Kidney (tissue), 13 donors: ENCODE measurements at regions not wholly inside any gene's neighbourhood (a gene's known extent, or its start where the extent isn't known, plus 50 kb on each side); places are given as distances from the start of the nearest gene placed in this dataset.

Experiments
- DNase-seq, 5 donors: peaks; one replicate each; pipeline ENCODE4 v3.0.0-alpha.2; 2013 to 2020
- FAIRE-seq: peaks from 2 replicates; lab custom pipeline; 2012; peaks lifted over from hg19 to GRCh38; lab: Jason Lieb, UNC
- H3K27ac ChIP-seq, 2 donors: one replicate each; pipeline ENCODE4 v1.7.0; 2013; ENCODE audit warnings: low read depth in 2 of 2, low read length in 2 of 2, inconsistent platforms in 1 of 2
- H3K27me3 ChIP-seq: one replicate; pipeline ENCODE4 v1.7.1; 2013; ENCODE audit warnings: low read length, inconsistent platforms; ENCODE audit not compliant: control insufficient read depth, insufficient read depth
- H3K36me3 ChIP-seq, 3 donors: one replicate each; pipeline versions ENCODE4 v1.7.0 to v1.7.1; 2013; ENCODE audit warnings: low read length in 3 of 3, control low read depth in 1 of 3, inconsistent platforms in 1 of 3; ENCODE audit not compliant: insufficient read depth in 3 of 3, control insufficient read depth in 2 of 3
- H3K4me1 ChIP-seq, 3 donors: one replicate each; pipeline versions ENCODE4 v1.7.0 to v1.7.1; 2013; ENCODE audit warnings: low read length in 3 of 3, inconsistent platforms in 1 of 3, low read depth in 1 of 3; ENCODE audit not compliant: control insufficient read depth in 2 of 3, insufficient read depth in 2 of 3
- H3K4me3 ChIP-seq, 3 donors: one replicate each; pipeline versions ENCODE4 v1.7.0 to v1.8.1; 2013; ENCODE audit warnings: low read length in 3 of 3, control low read depth in 1 of 3, inconsistent platforms in 1 of 3
- H3K9ac ChIP-seq, 3 donors: one replicate each; pipeline versions ENCODE4 v1.7.0 to v1.7.1; 2013; ENCODE audit warnings: low read length in 3 of 3, control low read depth in 1 of 3, inconsistent platforms in 1 of 3
- H3K9me3 ChIP-seq, 3 donors: one replicate each; pipeline versions ENCODE4 v1.7.0 to v1.7.1; 2013; ENCODE audit warnings: low read length in 3 of 3, control low read depth in 1 of 3, inconsistent platforms in 1 of 3; ENCODE audit not compliant: control insufficient read depth in 2 of 3, insufficient read depth in 1 of 3
- CTCF ChIP-seq: IDR thresholded peaks from 3 replicates; pipeline ENCODE4 v1.5.1; 2012; ENCODE audit warnings: mild to moderate bottlenecking, moderate library complexity, borderline replicate concordance; ENCODE audit not compliant: insufficient read depth; ENCODE audit errors: extremely low read depth
- intact Hi-C: fragments of 100-400 bp; cut with DNase I; formaldehyde crosslinking; loops from one replicate; pipeline ENCODE4 v1.11.1; 2022
- donor health status: control.
- donor health status: control.
- donor health status: control.
- donor health status: control.
- donor health status: control.
- donor health status: DM: yes; HTN: yes; CAD: no.
- donor health status: Normal renal cell carcinoma (clear cell type).

DNA sequence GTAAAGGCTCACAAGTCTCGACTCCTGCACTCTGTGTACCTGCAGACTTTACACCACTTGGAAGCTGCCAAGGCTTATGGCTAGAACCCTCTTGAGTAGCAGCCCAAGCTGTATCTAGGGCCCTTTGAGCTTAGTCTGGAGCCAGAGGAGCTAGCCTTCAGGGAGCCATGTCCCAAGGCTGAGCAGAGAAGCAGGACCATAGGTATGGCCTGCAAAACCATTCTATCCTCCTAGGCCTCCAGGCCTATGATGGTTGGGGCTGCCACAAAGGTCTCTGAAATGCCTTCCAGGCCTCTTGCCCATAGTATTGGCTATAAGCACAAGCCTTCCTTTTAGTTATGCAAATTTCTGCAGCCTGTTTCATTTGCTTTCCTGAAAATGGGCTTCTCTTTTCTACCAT is 380.7 kb upstream of the CPXCR1 start:
- intact Hi-C loops = no loop called here
- Histone ChIP-seq H3K36me3 (no peaks in the 10 kb centered on the region), H3K9ac (no peak overlapping the region), H3K9me3 (no peaks in the 10 kb centered on the region), H3K27ac (no peak overlapping the region), H3K4me1 (no peaks in the 10 kb centered on the region), H3K4me3 (no peak overlapping the region), H3K27me3 (no peaks in the 10 kb centered on the region)
- DNase-seq (no peak), FAIRE-seq (no peak)
- TF ChIP-seq CTCF = no peak

- no peak for TF ChIP-seq CTCF
- FAIRE-seq = peak; percentile 61
- H3K27me3 ChIP-seq = no peaks in the 10 kb centered on the region
Measured at GRCh38 chrX:88378406-88378805, 368.6 kb upstream of the CPXCR1 start.

GRCh38 chrX:88397551-88397950 is 349.5 kb upstream of the CPXCR1 start:
- H3K4me1 ChIP-seq = no peaks in the 10 kb centered on the region
- intact Hi-C loops = no loop called here
- DNase-seq = no peak
- no peaks in the 10 kb centered on the region for H3K27me3 ChIP-seq
- no peak overlapping the region for H3K4me3 ChIP-seq
- no peaks in the 10 kb centered on the region for H3K36me3 ChIP-seq
- no peak overlapping the region for H3K9ac ChIP-seq
- no peak for TF ChIP-seq CTCF
- no peak overlapping the region for H3K27ac ChIP-seq
- no peak for FAIRE-seq
- H3K9me3 ChIP-seq = no peaks in the 10 kb centered on the region

More at GRCh38 chrX:88378406-88378805, 368.6 kb upstream of the CPXCR1 start:
- intact Hi-C loops = no loop called here
- no peaks in the 10 kb centered on the region for H3K36me3 ChIP-seq
- no peak overlapping the region for H3K9ac ChIP-seq
- no peak overlapping the region for H3K4me3 ChIP-seq
- H3K9me3 ChIP-seq = no peaks in the 10 kb centered on the region
- peak in 2 of 5 donors; percentile 4 to 11 for DNase-seq
- H3K4me1 ChIP-seq = no peaks in the 10 kb centered on the region
- no peak overlapping the region for H3K27ac ChIP-seq

DNA sequence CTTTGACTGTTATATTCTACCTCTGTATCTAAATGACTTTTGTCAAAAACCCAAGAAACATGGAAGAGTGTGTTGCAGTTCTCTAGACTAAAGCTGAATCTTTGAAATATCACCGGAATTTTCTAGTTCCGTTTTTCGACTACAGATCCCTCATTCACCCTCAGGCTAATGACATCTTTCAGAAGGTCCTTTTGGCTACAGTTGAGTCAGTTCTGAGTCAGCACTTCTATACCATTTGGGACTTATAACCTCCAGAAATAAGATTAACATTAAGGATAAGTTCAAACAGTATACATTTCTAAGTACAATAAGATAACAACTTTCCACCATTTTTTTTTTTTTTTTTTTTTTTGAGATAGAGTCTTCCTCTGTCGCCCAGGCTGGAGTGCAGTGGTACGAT is 331.0 kb upstream of the CPXCR1 start:
- Histone ChIP-seq H3K9me3 (no peaks in the 10 kb centered on the region), H3K4me1 (no peaks in the 10 kb centered on the region), H3K27ac (no peak overlapping the region), H3K9ac (no peak overlapping the region), H3K36me3 (no peaks in the 10 kb centered on the region), H3K27me3 (no peaks in the 10 kb centered on the region), H3K4me3 (no peak overlapping the region)
- intact Hi-C loops = no loop called here
- no peak for TF ChIP-seq CTCF
- DNase-seq = no peak
- FAIRE-seq = no peak
